Stimulated activated CD8-positive, alpha-beta memory T cell treated with anti-CD3 and anti-CD28 coated beads, Interleukin-7, amount 100 ng/mL, for 1 hour (primary cell): ENCODE measurements at regions not wholly inside any gene's neighbourhood (a gene's known extent, or its start where the extent isn't known, plus 50 kb on each side); places are given as distances from the start of the nearest gene placed in this dataset.

Experiments used
- DNase-seq, 2 donors: peaks; one replicate each; pipeline ENCODE4 v3.0.0-alpha.2; 2020; ENCODE audit warnings: low read depth in 2 of 2

DNA sequence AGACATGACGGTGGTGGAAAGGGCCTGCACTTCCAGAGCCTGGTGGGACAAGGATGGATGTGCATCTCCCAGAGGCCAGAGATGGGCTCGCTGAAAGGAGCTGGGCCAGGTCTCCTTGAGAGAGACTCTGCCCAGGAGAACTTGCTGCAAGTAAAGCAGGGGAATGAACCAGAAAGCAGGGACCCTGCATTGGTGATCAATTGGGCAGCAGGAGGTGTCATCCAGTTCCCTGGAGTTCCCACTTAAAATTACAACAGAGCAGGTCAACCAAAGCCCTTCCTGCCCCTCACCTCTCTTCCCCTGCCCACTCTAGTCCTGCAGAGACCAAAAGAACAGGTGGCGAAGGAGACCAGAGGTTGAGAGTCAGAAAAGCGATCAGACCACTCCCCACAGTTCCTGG, 69.7 kb upstream of the CAB39 start:
- DNase-seq, result no peak

DNA sequence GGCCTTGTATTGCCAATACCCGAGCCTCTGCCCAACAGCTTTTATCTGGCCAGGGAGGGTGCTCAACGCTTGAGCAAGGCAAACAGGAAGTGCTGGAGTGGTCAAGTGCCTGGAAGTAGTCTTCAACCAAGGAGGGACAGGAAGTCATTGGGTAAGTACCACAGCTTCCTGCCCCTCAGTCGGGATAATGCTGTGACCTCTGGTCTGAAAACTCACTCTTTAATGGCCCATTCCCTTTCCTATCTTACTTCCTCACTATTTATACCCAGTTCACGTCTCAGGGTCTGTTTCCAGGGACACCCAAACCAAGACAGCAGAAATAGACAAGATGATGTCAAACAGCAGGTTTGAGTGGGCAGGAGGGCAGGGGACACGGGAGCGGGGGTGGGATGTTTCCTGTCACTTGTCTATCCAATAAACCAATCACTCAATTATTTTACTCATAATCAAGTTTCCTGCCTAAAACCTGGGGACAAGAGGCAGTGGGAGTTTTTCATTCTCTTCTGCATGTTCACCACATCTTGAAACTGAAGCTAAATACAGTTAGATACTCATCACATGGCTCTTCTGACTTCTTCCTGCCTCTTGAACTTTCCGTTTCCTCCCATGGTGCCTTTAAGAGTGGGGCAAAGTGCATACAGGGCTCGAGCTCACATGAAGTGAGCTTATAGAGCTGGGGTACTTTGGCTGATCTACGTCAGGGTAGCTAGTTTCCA, 68.9 kb upstream of the CAB39 start:
- DNase-seq, result no peak

DNA sequence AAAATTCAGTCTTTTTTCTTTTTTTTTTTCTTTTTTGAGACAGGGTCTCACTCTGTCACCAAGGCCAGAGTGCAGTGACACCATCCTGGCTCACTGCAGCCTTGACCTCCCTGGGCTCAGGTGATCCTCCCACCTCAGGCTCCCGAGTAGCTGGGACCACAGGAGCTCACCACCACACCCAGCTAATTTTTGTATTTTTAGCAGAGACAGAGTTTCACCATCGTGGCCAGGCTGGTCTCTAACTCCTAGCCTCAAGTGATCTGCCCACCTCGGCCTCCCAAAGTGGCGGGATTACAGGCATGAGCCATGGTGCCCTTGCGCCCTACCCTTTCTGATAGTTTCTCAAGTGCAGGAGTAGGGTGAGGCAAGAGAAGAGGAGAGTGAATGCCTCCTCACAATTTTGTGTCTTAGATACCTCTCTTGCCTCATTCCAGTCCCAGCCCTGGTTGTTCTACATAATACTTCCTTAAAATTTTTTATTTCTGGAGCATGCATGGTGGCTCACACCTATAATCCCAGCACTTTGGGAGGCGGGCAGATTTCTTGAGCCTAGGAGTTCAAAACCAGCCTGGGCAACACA, 68.2 kb upstream of the CAB39 start:
- no peak for DNase-seq

DNA sequence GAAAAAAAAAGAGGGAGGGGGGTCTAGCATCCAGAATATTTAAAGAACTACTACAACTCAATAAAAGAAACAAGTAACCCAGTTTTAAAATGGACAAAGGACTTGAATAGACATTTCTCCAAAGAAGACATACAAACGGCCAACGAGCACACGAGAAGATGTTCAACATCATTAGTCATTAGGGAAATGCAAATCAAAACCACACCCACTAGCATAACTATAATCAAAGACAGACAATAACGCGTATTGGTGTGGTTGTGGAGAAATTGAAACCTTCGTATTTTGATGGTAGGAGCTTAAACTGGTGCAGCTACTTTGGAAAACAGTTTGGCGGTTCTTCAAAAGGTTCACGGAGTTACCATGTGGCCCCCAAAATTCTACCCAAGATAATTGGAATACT, 64.3 kb upstream of the CAB39 start:
- no peak for DNase-seq

DNA sequence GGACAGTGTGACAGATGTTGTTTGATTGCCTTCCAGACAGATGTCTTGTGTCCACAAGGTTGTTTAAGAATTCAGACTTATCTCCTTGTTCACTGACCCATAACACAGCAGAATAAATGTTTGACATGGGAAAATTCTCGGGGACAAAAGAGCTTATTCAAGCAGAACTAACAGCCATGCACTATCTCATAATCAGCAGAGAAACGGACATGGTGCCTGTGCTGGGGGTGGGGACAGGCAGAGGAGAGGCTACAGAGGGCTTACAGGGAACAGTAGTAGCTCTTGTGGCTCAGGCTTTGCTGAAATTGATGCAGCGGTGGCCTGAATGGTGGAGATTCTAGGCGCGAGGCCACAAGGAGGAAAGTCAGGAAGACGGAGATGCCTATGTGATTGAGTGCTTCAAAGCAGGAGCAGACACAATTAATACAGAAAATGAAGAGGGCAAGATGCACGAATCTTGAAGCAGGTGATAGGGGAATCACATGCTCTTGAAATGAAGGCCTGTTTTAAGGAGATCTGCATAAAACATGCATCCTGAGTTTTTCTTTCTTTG, 62.0 kb upstream of the CAB39 start:
- DNase-seq, result no peak

DNA sequence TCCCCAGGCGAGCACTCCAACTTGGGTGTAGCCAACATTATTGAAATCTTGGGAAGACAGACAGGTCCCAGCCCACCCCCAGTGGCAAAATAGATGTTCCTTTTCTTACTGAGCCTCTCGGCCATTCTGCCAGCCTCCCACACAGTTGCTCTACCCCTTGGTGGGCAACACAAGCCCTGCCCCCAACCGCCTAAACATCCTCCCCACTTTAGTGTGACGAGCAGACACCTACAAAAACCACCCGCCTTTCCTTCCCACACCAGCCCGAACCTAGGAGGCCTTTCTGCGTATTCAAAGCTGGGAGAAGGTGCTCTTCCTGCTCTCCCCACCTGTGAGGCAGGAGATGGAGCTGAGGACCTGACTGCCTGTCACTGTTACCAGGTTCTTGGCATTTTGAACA, 58.6 kb upstream of the CAB39 start:
- DNase-seq, result no peak

DNA sequence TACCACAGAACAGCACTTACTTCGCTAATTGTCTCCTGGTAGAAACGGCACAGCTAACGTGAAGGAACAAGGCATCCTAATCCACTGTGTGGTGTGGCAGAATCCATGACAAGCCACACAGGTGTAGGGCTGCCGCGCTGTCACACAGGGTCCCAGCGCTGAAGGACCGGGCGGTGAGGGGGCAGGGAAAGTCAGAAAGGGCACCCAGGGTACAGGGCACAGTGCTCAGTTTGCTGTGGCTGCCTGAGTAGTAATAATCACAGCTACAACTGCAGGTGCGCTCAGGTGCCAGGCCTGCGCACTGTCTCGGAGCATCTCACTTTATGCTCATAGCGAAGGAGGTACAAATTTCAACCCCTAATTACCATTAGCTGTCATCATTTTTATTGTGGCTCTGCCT, 55.2 kb upstream of the CAB39 start:
- DNase-seq, result no peak

DNA sequence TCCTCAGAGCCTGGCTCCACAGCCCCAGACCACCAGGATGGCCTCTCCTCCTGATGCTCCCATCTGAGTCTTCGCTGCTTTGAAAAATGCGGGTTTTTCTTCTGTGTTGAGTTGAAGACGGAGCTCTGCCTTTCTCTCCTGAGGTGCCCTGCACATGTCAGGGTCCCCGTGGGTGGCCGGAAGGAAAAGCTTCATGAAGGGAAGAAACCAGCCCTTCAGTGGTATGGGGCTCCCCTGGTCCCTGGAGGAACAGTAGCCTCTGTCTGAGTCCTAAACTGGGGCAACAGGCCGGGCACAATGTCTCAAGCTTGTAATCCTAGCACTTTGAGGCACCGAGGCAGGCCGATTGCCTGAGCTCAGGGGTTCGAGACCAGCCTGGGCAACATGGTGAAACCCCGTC, 54.7 kb upstream of the CAB39 start:
- no peak for DNase-seq

DNA sequence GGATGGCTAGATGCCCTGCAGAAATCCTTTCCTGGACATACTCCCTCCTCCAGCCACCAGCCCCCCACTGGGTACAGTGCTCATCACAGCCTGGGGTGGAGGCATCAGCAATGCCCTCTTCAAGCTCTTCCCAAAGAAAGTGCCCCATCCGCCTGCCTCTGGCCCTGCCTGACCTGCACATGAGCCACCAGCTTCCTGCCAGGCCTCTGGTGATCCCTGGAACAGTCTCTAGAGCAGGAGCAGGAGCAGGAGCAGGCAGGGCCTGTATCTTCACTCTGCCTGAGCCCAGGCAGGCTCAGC, 54.1 kb upstream of the CAB39 start:
- no peak for DNase-seq

DNA sequence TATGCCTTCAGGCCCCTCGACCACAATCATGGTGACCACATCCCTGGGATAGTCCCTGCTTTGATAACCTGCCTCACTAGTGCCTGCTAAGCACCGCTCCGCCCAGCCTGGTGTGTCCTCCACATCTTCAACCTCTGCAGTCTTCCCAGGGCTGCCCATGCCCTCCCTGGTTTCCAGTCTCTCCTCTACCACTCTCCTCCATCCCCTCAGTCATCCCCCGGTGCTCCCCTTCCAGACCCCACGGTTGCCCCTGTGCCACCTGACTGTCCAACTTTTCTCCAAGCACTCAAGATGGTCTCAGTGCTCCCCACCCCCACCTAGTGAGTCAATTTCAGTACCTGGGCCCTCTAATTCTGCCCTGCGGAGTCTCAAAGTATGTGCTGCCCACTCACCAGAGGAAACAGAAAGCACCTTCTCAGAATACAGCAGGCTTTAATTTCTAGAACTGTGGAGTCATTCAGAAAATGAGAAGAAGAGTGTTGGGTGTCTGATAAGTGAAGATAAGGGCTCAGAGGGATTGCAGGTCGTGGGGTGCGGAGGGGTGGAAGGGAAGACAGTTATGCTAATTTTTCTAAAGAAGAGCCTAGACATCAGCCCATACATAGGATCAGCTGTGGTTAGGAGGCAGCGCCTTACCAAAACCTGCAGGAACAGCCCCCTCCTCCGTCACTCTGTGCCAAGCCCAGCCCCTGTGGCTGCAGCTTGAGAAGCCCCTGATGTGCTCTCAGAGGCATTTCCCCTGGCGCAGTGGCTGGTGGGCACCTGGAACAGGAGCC, 53.6 kb upstream of the CAB39 start:
- DNase-seq, result no peak

DNA sequence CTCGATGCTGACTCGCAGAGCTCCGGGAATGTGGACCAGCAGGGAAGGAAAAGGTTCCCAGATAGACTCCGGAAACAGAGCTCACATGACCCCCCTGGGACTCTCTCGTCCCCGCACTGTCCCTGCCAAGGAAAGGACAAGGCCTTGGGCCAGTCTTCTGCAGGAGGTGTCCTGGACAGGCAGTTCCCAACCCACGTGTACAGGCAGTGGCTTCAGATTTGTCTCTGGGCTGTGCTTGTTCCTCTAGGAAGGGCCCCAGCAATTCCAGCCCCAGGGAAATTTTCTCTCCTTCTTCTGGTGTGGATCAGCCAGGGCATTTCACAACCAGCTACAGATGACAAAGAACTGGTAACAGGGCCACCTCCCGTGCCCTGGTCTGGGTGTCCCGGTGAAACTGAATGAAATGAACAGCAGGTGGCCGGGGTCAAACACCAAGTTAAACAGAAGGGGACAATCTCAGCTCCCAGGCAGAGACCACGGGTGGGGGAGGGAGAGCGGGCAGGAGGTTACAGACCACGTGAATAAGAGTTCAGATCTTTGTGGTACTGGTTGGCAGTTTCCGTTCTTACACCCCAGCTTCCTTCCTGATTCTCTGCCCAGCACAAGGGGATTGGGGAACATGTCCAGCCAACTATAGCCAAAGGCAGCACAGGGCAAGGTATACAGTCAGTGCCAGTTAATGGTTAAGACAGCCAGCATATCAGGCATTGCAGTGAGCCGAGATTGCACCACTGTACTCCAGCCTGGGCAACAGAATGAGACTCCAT, 52.2 kb upstream of the CAB39 start:
- no peak for DNase-seq

DNA sequence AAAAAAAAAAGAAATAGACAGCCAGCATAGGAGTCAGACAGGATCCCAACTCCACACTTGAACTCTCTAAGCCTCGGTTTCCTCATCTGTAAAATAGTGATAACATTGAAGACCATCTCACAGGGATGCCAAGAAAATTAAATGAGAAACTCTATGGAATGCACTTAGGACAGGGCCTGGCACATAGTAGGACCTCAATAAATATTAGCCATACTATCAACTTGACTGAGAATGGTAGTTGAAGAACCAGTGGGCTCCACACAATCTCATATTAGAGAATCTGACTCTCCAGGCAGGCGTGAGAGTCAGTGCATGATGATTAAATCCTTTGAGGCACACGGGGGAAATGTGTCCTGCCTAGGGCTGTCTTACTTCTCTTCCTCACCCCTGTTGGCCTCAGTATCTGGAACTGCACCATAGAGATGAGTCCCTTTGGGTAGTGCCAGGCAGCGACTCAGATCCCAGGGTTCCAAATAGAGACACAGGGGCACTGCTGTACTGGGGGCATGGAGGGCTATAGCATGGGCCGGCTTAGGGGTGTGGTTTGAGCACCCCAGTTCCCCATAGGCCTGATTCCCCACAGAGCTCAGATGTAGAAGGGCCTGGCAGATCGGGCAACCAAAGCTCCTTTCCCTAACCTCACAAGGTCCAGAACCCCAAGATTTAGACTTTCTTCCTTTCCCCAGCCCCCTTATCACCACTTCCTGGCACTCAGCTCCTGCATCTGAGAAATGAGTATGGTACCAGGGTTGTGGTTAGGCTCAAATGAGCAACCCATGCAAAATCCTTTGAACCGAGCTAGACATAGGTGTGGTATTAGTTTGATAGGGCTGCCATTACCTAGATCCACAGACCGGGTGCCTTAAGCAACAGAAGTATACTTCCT, 51.3 kb upstream of the CAB39 start:
- no peak for DNase-seq
